ENCODE measurements at regions not wholly inside any gene's neighbourhood (a gene's known extent, or its start where the extent isn't known, plus 50 kb on each side); places are given as distances from the start of the nearest gene placed in this dataset.

- TF ChIP-seq CTCF (conservative IDR thresholded peaks at IDR 0.05; ENCODE audit: low read depth in 2 of 2) (no peak), EZH2phosphoT487 (IDR thresholded peaks at IDR 0.05; ENCODE audit: unreplicated experiment) (no peak), JUNB (IDR thresholded peaks at IDR 0.05; ENCODE audit: unreplicated experiment) (no peak), EZH2 (IDR thresholded peaks at IDR 0.05; ENCODE audit: low read depth, unreplicated experiment) (no peak), POLR2AphosphoS5 (IDR thresholded peaks at IDR 0.05; ENCODE audit: low read depth) (no peak), REST (IDR thresholded peaks at IDR 0.05; ENCODE audit: unreplicated experiment) (no peak), CREB1 (CRISPR knock-in tag; IDR thresholded peaks at IDR 0.05; ENCODE audit: low read depth) (no peak), ZNF331 (CRISPR knock-in tag; IDR thresholded peaks at IDR 0.05; ENCODE audit: low read depth) (no peak), ZNF114 (CRISPR knock-in tag; IDR thresholded peaks at IDR 0.05) (no peak)
These were observed 217.9 kb downstream of the SATB1 start for GRCh38 chr3:18207226-18207625.
